NCI-H1105 (cell line): ENCODE measurements at regions not wholly inside any gene's neighbourhood (a gene's known extent, or its start where the extent isn't known, plus 50 kb on each side); places are given as distances from the start of the nearest gene placed in this dataset.

ENCODE experiments used
- DNase-seq: peaks from one replicate; lab custom pipeline; 2025; lab: John Stamatoyannopoulos, UW

GRCh38 chr5:173763410-173763809, 124.7 kb upstream of the CPEB4 start:
- DNase-seq, result no peak

- no peak for DNase-seq
Observed at GRCh38 chr5:173764332-173765028, 123.7 kb upstream of the CPEB4 start.

GRCh38 chr5:173765029-173765644, 123.0 kb upstream of the CPEB4 start:
- no peak for DNase-seq

- DNase-seq, result no peak
Observed at GRCh38 chr5:173765661-173766060, 122.5 kb upstream of the CPEB4 start.

GRCh38 chr5:173767574-173768266, 120.4 kb upstream of the CPEB4 start:
- no peak for DNase-seq

GRCh38 chr5:173768267-173768806, 119.8 kb upstream of the CPEB4 start:
- no peak for DNase-seq

- DNase-seq, result no peak
Observed at GRCh38 chr5:173768891-173769290, 119.3 kb upstream of the CPEB4 start.

- no peak for DNase-seq
Observed at GRCh38 chr5:173770637-173771036, 117.5 kb upstream of the CPEB4 start.

- DNase-seq, result no peak
Observed at GRCh38 chr5:173771121-173771724, 116.9 kb upstream of the CPEB4 start.

GRCh38 chr5:173771725-173772383, 116.3 kb upstream of the CPEB4 start:
- no peak for DNase-seq

GRCh38 chr5:173772384-173773059, 115.6 kb upstream of the CPEB4 start:
- DNase-seq, result no peak

- no peak for DNase-seq
Observed at GRCh38 chr5:173774271-173774761, 113.8 kb upstream of the CPEB4 start.

- no peak for DNase-seq
Observed at GRCh38 chr5:173775261-173776197, 112.6 kb upstream of the CPEB4 start.

- DNase-seq, result no peak
Observed at GRCh38 chr5:173777149-173777548, 111.0 kb upstream of the CPEB4 start.

- DNase-seq, result no peak
Observed at GRCh38 chr5:173777674-173778073, 110.5 kb upstream of the CPEB4 start.

- DNase-seq, result no peak
Observed at GRCh38 chr5:173778152-173778782, 109.9 kb upstream of the CPEB4 start.

GRCh38 chr5:173778784-173779304, 109.3 kb upstream of the CPEB4 start:
- no peak for DNase-seq

- DNase-seq, result no peak
Observed at GRCh38 chr5:173780235-173781234, 107.6 kb upstream of the CPEB4 start.
